ENCODE measurements at regions not wholly inside any gene's neighbourhood (a gene's known extent, or its start where the extent isn't known, plus 50 kb on each side); places are given as distances from the start of the nearest gene placed in this dataset.

DNA sequence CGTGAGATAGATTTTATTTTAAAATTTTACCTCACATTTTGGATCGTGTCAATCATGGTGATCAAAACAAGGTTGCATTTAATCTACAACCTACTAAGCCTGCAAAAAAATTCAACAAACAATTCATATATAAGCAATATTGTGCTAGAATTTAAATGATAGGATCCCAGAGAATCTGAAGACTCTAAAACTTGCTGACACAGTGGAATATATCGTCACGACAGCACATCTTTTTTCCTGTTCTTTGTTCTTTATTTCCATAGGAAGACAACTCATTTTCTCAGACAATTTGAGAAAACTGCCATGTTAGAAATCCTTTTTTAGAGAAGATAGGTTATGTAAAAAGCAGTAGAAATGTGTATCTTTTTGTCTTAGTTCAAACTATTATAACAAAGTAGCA, 820.2 kb upstream of the CELF2 start:
- H3K4me2 ChIP-seq = no peak overlapping the region
- H4K20me1 ChIP-seq (ENCODE audit: low read depth) = no peaks in the 10 kb centered on the region
- H3K9me3 ChIP-seq (ENCODE audit: low read depth) = peaks cover 2% of the 10 kb centered on the region
- no peak overlapping the region for H3K4me3 ChIP-seq
- no peaks in the 10 kb centered on the region for H3K36me3 Mint-ChIP-seq
- DNase-seq (ENCODE audit: low spot score) = no peak
- peaks cover 6% of the 10 kb centered on the region for H3K4me1 Mint-ChIP-seq
- no peak overlapping the region for H3K27ac ChIP-seq
- no peaks in the 10 kb centered on the region for H3K9me3 Mint-ChIP-seq
- no peak overlapping the region for H2AFZ ChIP-seq (replicated peaks)
- H3F3A ChIP-seq (ENCODE audit: low read depth) = no peaks in the 10 kb centered on the region
- TF ChIP-seq EZH2phosphoT487 (IDR thresholded peaks at IDR 0.05) = no peak
- TF ChIP-seq, protein P1, sequence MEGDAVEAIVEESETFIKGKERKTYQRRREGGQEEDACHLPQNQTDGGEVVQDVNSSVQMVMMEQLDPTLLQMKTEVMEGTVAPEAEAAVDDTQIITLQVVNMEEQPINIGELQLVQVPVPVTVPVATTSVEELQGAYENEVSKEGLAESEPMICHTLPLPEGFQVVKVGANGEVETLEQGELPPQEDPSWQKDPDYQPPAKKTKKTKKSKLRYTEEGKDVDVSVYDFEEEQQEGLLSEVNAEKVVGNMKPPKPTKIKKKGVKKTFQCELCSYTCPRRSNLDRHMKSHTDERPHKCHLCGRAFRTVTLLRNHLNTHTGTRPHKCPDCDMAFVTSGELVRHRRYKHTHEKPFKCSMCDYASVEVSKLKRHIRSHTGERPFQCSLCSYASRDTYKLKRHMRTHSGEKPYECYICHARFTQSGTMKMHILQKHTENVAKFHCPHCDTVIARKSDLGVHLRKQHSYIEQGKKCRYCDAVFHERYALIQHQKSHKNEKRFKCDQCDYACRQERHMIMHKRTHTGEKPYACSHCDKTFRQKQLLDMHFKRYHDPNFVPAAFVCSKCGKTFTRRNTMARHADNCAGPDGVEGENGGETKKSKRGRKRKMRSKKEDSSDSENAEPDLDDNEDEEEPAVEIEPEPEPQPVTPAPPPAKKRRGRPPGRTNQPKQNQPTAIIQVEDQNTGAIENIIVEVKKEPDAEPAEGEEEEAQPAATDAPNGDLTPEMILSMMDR (IDR thresholded peaks at IDR 0.05) = no peak
- no peak for TF ChIP-seq EZH2 (IDR thresholded peaks at IDR 0.05)
- no peaks in the 10 kb centered on the region for H3K4me1 ChIP-seq
- no peaks in the 10 kb centered on the region for H3K27me3 Mint-ChIP-seq (ENCODE audit: insufficient read depth, low read depth)
- no peak overlapping the region for H3K9ac ChIP-seq
- H3K36me3 ChIP-seq = no peaks in the 10 kb centered on the region
- H3K4me3 Mint-ChIP-seq = no peak overlapping the region
- no peaks in the 10 kb centered on the region for H3K27me3 ChIP-seq
- H3K27ac Mint-ChIP-seq = no peak overlapping the region
- no peaks in the 10 kb centered on the region for H3K79me2 ChIP-seq (ENCODE audit: low read depth)

DNA sequence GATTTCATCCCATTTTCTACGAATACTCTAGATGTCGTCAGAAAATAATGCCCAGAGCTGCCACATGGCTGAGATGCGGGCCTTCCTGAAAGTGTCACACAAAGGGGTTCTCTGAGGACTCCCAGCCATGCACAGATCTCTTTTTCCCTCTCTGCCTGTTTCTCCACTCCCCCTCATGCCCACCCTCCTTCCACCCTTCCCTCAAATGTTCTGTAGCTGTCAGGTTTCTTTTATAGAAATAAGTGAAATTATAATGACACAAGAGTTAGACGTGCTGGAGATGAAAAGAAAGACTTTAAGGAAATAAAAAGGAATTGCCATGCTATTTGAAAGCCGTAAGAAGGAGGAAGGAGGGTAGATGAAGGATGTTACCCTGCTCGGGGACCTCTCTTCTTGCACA, 819.3 kb upstream of the CELF2 start:
- no peaks in the 10 kb centered on the region for H3K27me3 Mint-ChIP-seq (ENCODE audit: insufficient read depth, low read depth)
- no peak overlapping the region for H3K4me3 Mint-ChIP-seq
- H4K20me1 ChIP-seq (ENCODE audit: low read depth) = no peaks in the 10 kb centered on the region
- peaks cover 7% of the 10 kb centered on the region for H3K9me3 ChIP-seq (ENCODE audit: low read depth)
- no peaks in the 10 kb centered on the region for H3F3A ChIP-seq (ENCODE audit: low read depth)
- no peak for TF ChIP-seq EZH2phosphoT487 (IDR thresholded peaks at IDR 0.05)
- TF ChIP-seq EZH2 (IDR thresholded peaks at IDR 0.05) = no peak
- TF ChIP-seq, protein P1 (IDR thresholded peaks at IDR 0.05) = no peak
- no peak for DNase-seq (ENCODE audit: low spot score)
- H3K9me3 Mint-ChIP-seq = peaks cover 4% of the 10 kb centered on the region
- no peak overlapping the region for H3K9ac ChIP-seq
- H3K79me2 ChIP-seq (ENCODE audit: low read depth) = no peaks in the 10 kb centered on the region
- H3K36me3 ChIP-seq = no peaks in the 10 kb centered on the region
- H3K27me3 ChIP-seq = no peaks in the 10 kb centered on the region
- peaks cover 6% of the 10 kb centered on the region for H3K4me1 Mint-ChIP-seq
- H3K4me2 ChIP-seq = no peak overlapping the region
- H3K27ac ChIP-seq = no peak overlapping the region
- no peak overlapping the region for H3K27ac Mint-ChIP-seq
- peak overlapping the region; percentile 14 for H2AFZ ChIP-seq (replicated peaks)
- no peaks in the 10 kb centered on the region for H3K36me3 Mint-ChIP-seq
- no peak overlapping the region for H3K4me3 ChIP-seq
- no peaks in the 10 kb centered on the region for H3K4me1 ChIP-seq

DNA sequence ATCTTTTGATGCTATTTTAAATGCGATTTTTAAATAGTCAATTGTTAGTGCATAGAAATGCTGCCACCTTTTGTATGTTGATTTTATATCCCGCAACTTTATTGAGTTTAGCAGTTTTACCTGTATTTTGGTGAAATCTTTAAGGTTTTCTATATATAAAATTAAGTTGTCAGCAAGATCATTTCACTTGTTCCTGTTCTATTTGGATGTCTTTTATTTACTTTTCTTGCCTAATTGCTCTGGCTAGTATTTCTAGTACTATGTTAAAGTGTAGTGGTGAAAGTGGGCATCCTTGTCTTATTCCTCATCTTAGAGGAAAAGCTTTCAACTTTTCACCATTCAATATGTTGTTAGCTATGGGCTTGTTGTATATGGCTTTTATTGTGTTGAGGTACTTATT, 813.3 kb upstream of the CELF2 start:
- Mint-ChIP-seq H3K36me3 (no peaks in the 10 kb centered on the region), H3K4me1 (no peaks in the 10 kb centered on the region), H3K27me3 (ENCODE audit: insufficient read depth, low read depth) (no peaks in the 10 kb centered on the region), H3K9me3 (peaks cover 9% of the 10 kb centered on the region), H3K27ac (no peak overlapping the region), H3K4me3 (no peak overlapping the region)
- Histone ChIP-seq H3K79me2 (ENCODE audit: low read depth) (no peaks in the 10 kb centered on the region), H3K27ac (no peak overlapping the region), H3K9me3 (ENCODE audit: low read depth) (peaks cover 20% of the 10 kb centered on the region), H3K36me3 (peaks cover 3% of the 10 kb centered on the region), H3K27me3 (no peaks in the 10 kb centered on the region), H3K9ac (no peak overlapping the region), H4K20me1 (ENCODE audit: low read depth) (no peaks in the 10 kb centered on the region), H3K4me3 (no peak overlapping the region), H3K4me2 (no peak overlapping the region), H3F3A (ENCODE audit: low read depth) (no peaks in the 10 kb centered on the region), H3K4me1 (no peaks in the 10 kb centered on the region), H2AFZ (replicated peaks) (no peak overlapping the region)
- no peak for TF ChIP-seq EZH2 (IDR thresholded peaks at IDR 0.05)
- TF ChIP-seq, protein P1 (IDR thresholded peaks at IDR 0.05) = no peak
- no peak for TF ChIP-seq EZH2phosphoT487 (IDR thresholded peaks at IDR 0.05)
- no peak for DNase-seq (ENCODE audit: low spot score)

All from neural progenitor cell (in vitro differentiated cells).